ENCODE measurements at regions not wholly inside any gene's neighbourhood (a gene's known extent, or its start where the extent isn't known, plus 50 kb on each side); places are given as distances from the start of the nearest gene placed in this dataset.
"Not testable (repeated sequence)": the region's sequence is repeated elsewhere in the genome, so short reads cannot be mapped to it uniquely, and the experiment has no call there.

DNA sequence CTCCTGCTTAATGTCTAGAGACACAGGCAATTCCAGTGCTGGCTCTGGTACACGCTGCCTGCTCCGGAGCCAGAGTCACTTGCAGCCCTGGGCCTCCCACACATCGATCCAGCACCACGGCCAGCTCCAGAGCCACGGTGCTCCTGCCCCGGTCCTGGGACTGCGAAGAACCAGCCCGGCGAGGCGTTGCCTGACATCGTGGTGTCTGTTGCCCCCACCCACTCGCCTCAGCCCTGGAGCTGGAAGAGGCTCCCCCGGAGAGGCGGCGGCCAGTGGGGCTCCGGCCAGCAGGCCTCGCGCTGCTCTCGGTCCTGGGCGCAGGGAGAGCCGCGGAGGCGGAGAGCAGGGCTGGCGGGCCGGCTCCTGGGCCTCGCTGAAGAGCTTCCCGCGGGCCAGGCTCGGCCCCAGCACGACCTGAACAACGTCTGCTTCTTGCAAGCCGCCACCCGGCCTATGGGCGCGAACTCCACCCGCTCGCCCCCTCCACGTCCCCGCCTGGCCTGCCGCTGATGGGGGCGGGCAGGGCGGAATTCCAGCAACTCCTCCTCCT is 364.8 kb downstream of the CEP170 start:
- Histone ChIP-seq H3K27me3 (ENCODE audit: control insufficient read depth, extremely low read depth, insufficient read depth, low read length) (no peaks in the 10 kb centered on the region), H3K4me3 (ENCODE audit: control insufficient read depth in 2 of 3, extremely low read depth in 1 of 3, insufficient read depth in 2 of 3, low read depth in 1 of 3, low read length in 3 of 3) (no peak overlapping the region), H3K9ac (ENCODE audit: control insufficient read depth, extremely low read depth, insufficient read depth, low read length) (no peak overlapping the region), H3K9me3 (ENCODE audit: control insufficient read depth, low read depth, low read length) (no peaks in the 10 kb centered on the region), H3K4me2 (ENCODE audit: control insufficient read depth, extremely low read depth, insufficient read depth, low read depth, low read length) (no peak overlapping the region), H3K9me1 (ENCODE audit: control insufficient read depth, extremely low read depth, insufficient read depth, low read length) (no peaks in the 10 kb centered on the region), H3K36me3 (ENCODE audit: control insufficient read depth in 2 of 2, extremely low read depth in 1 of 2, insufficient read depth in 2 of 2, low read length in 2 of 2) (no peaks in the 10 kb centered on the region), H2AFZ (ENCODE audit: control insufficient read depth, low read length) (no peak overlapping the region), H3K27ac (ENCODE audit: control insufficient read depth, insufficient read depth, low read length) (no peak overlapping the region), H3K79me2 (ENCODE audit: control insufficient read depth, insufficient read depth, low read length) (no peaks in the 10 kb centered on the region), H4K20me1 (ENCODE audit: control insufficient read depth, extremely low read depth, insufficient read depth, low read length) (no peaks in the 10 kb centered on the region), H3K4me1 (ENCODE audit: control insufficient read depth, extremely low read depth, insufficient read depth, low read length) (no peaks in the 10 kb centered on the region)
- TF ChIP-seq, protein P1, sequence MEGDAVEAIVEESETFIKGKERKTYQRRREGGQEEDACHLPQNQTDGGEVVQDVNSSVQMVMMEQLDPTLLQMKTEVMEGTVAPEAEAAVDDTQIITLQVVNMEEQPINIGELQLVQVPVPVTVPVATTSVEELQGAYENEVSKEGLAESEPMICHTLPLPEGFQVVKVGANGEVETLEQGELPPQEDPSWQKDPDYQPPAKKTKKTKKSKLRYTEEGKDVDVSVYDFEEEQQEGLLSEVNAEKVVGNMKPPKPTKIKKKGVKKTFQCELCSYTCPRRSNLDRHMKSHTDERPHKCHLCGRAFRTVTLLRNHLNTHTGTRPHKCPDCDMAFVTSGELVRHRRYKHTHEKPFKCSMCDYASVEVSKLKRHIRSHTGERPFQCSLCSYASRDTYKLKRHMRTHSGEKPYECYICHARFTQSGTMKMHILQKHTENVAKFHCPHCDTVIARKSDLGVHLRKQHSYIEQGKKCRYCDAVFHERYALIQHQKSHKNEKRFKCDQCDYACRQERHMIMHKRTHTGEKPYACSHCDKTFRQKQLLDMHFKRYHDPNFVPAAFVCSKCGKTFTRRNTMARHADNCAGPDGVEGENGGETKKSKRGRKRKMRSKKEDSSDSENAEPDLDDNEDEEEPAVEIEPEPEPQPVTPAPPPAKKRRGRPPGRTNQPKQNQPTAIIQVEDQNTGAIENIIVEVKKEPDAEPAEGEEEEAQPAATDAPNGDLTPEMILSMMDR (optimal IDR thresholded peaks at IDR 0.05 in 1 of 3, IDR thresholded peaks at IDR 0.05 in 1 of 3, conservative IDR thresholded peaks at IDR 0.05 in 1 of 3; ENCODE audit: extremely low read depth in 1 of 3, insufficient read depth in 2 of 3, low read length in 3 of 3): no peak
- no peak for TF ChIP-seq EZH2 (IDR thresholded peaks at IDR 0.05; ENCODE audit: low read length)
- dilution Hi-C loops (cut with MboI; ENCODE audit: extremely low pct_ligation_motif_present, low sequenced_read_pairs): no loop called here
- no peak for FAIRE-seq
- DNase-seq (ENCODE audit: low read depth, low spot score): no peak

DNA sequence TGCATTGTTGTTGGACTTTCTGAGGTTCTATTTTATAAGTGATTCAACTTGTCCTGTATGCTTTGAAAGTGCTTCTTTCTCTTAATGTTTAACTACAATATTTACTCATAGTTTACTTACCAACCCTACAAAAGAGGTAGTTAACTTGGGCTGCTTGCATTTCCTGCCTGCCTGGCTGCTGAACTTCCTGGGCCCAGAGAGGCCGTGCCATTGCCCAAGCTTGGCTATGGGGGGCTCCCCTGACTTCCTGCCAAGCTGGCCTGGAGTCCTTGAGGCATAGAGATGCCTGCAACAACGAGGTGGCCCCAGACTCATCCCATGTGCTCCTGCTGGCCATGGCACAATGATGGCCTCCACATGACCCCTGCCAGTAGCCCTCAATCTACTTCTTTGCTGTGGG is 361.6 kb upstream of the PLD5 start:
- H3K9me3 ChIP-seq (ENCODE audit: control insufficient read depth, low read depth, low read length): no peaks in the 10 kb centered on the region
- DNase-seq (ENCODE audit: low read depth, low spot score) (no peak), FAIRE-seq (no peak)
- no peak overlapping the region for H3K9ac ChIP-seq (ENCODE audit: control insufficient read depth, extremely low read depth, insufficient read depth, low read length)
- TF ChIP-seq EZH2 (IDR thresholded peaks at IDR 0.05; ENCODE audit: low read length): no peak
- TF ChIP-seq, protein P1 (optimal IDR thresholded peaks at IDR 0.05 in 1 of 3, IDR thresholded peaks at IDR 0.05 in 1 of 3, conservative IDR thresholded peaks at IDR 0.05 in 1 of 3; ENCODE audit: extremely low read depth in 1 of 3, insufficient read depth in 2 of 3, low read length in 3 of 3): no peak
- H3K9me1 ChIP-seq (ENCODE audit: control insufficient read depth, extremely low read depth, insufficient read depth, low read length): no peaks in the 10 kb centered on the region
- H3K36me3 ChIP-seq (ENCODE audit: control insufficient read depth in 2 of 2, extremely low read depth in 1 of 2, insufficient read depth in 2 of 2, low read length in 2 of 2): no peaks in the 10 kb centered on the region
- no peak overlapping the region for H2AFZ ChIP-seq (ENCODE audit: control insufficient read depth, low read length)
- no peaks in the 10 kb centered on the region for H3K4me1 ChIP-seq (ENCODE audit: control insufficient read depth, extremely low read depth, insufficient read depth, low read length)
- no peak overlapping the region for H3K27ac ChIP-seq (ENCODE audit: control insufficient read depth, insufficient read depth, low read length)
- H4K20me1 ChIP-seq (ENCODE audit: control insufficient read depth, extremely low read depth, insufficient read depth, low read length): no peaks in the 10 kb centered on the region
- H3K79me2 ChIP-seq (ENCODE audit: control insufficient read depth, insufficient read depth, low read length): no peaks in the 10 kb centered on the region
- H3K4me2 ChIP-seq (ENCODE audit: control insufficient read depth, extremely low read depth, insufficient read depth, low read depth, low read length): no peak overlapping the region
- H3K27me3 ChIP-seq (ENCODE audit: control insufficient read depth, extremely low read depth, insufficient read depth, low read length): no peaks in the 10 kb centered on the region
- H3K4me3 ChIP-seq (ENCODE audit: control insufficient read depth in 2 of 3, extremely low read depth in 1 of 3, insufficient read depth in 2 of 3, low read depth in 1 of 3, low read length in 3 of 3): no peak overlapping the region
- dilution Hi-C loops (cut with MboI; ENCODE audit: extremely low pct_ligation_motif_present, low sequenced_read_pairs): no loop called here

DNA sequence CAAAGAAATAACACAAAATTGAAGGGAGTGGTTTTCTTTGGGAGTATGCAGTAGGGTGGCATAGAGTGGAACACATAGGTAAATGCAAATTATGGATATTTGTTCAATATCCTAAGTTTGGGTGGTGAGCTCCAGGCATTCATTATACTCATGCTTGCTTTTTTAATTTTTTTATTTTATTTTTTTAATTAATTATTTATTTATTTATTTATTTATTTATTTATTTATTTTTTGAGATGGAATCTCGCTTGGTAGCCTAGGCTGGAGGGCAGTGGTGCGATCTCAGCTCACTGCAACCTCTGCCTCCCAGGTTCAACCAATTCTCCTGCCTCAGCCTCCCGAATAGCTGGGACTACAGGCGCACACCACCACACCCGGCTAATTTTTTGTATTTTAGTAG is 355.5 kb upstream of the PLD5 start:
- H3K4me2 ChIP-seq (ENCODE audit: control insufficient read depth, extremely low read depth, insufficient read depth, low read depth, low read length); DNase-seq (ENCODE audit: low read depth, low spot score); H4K20me1 ChIP-seq (ENCODE audit: control insufficient read depth, extremely low read depth, insufficient read depth, low read length); H3K79me2 ChIP-seq (ENCODE audit: control insufficient read depth, insufficient read depth, low read length); H3K9me1 ChIP-seq (ENCODE audit: control insufficient read depth, extremely low read depth, insufficient read depth, low read length); dilution Hi-C loops (cut with MboI; ENCODE audit: extremely low pct_ligation_motif_present, low sequenced_read_pairs); H3K4me3 ChIP-seq (ENCODE audit: control insufficient read depth in 2 of 3, extremely low read depth in 1 of 3, insufficient read depth in 2 of 3, low read depth in 1 of 3, low read length in 3 of 3); FAIRE-seq; H3K4me1 ChIP-seq (ENCODE audit: control insufficient read depth, extremely low read depth, insufficient read depth, low read length); H3K27ac ChIP-seq (ENCODE audit: control insufficient read depth, insufficient read depth, low read length); H3K36me3 ChIP-seq (ENCODE audit: control insufficient read depth in 2 of 2, extremely low read depth in 1 of 2, insufficient read depth in 2 of 2, low read length in 2 of 2); H3K9me3 ChIP-seq (ENCODE audit: control insufficient read depth, low read depth, low read length); H3K9ac ChIP-seq (ENCODE audit: control insufficient read depth, extremely low read depth, insufficient read depth, low read length); H3K27me3 ChIP-seq (ENCODE audit: control insufficient read depth, extremely low read depth, insufficient read depth, low read length); H2AFZ ChIP-seq (ENCODE audit: control insufficient read depth, low read length): not testable (repeated sequence)

Data from keratinocyte (primary cell).